ENCODE measurements at regions not wholly inside any gene's neighbourhood (a gene's known extent, or its start where the extent isn't known, plus 50 kb on each side); places are given as distances from the start of the nearest gene placed in this dataset.

DNA sequence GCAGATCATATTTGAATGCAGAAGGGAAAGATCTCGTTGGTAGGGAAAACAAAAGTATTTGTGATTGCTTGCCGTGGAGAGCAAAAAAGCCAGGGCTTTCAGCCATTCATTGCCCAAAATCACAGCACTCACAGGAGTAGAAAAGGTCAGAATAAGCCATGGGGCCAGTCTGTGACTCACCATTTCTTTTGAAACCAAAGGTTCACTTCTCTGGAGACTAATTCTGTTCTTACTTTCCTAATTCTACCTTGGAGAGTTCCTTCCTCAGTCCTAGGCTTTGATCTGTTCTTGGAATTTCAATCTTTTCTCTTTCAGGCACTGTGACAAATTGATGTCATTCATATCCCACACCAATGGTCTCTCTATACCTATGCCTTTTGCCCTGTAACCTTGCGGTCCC lies 54.1 kb upstream of the FAM180A start:
- no peaks in the 10 kb centered on the region for H3K36me3 Mint-ChIP-seq (ENCODE audit: low read depth)
- no peak for ATAC-seq

More for the DNA sequence above, 54.1 kb upstream of the FAM180A start:
- H3K79me2 ChIP-seq (replicated peaks; ENCODE audit: insufficient read depth), result no peaks in the 10 kb centered on the region
- no peak overlapping the region for H3K27ac ChIP-seq (ENCODE audit: low read depth)
- H3K36me3 ChIP-seq (ENCODE audit: insufficient read depth), result no peaks in the 10 kb centered on the region
- H3K27me3 ChIP-seq (ENCODE audit: insufficient read depth), result no peaks in the 10 kb centered on the region
- no peak overlapping the region for H3K4me2 ChIP-seq
- no peak overlapping the region for H2AFZ ChIP-seq
- no peaks in the 10 kb centered on the region for H3F3A ChIP-seq (replicated peaks; ENCODE audit: low read depth)
- no peaks in the 10 kb centered on the region for H3K27me3 Mint-ChIP-seq (ENCODE audit: insufficient read depth, low read depth, poor library complexity)
- H3K4me1 Mint-ChIP-seq, result peaks cover 7% of the 10 kb centered on the region; the same call in 2 of the 3 replicates
- H3K4me1 ChIP-seq (ENCODE audit: insufficient read depth), result no peaks in the 10 kb centered on the region
- no peaks in the 10 kb centered on the region for H3K9me3 Mint-ChIP-seq
- no peak for TF ChIP-seq JUNB (IDR thresholded peaks at IDR 0.05; ENCODE audit: unreplicated experiment)
- TF ChIP-seq, protein P1, sequence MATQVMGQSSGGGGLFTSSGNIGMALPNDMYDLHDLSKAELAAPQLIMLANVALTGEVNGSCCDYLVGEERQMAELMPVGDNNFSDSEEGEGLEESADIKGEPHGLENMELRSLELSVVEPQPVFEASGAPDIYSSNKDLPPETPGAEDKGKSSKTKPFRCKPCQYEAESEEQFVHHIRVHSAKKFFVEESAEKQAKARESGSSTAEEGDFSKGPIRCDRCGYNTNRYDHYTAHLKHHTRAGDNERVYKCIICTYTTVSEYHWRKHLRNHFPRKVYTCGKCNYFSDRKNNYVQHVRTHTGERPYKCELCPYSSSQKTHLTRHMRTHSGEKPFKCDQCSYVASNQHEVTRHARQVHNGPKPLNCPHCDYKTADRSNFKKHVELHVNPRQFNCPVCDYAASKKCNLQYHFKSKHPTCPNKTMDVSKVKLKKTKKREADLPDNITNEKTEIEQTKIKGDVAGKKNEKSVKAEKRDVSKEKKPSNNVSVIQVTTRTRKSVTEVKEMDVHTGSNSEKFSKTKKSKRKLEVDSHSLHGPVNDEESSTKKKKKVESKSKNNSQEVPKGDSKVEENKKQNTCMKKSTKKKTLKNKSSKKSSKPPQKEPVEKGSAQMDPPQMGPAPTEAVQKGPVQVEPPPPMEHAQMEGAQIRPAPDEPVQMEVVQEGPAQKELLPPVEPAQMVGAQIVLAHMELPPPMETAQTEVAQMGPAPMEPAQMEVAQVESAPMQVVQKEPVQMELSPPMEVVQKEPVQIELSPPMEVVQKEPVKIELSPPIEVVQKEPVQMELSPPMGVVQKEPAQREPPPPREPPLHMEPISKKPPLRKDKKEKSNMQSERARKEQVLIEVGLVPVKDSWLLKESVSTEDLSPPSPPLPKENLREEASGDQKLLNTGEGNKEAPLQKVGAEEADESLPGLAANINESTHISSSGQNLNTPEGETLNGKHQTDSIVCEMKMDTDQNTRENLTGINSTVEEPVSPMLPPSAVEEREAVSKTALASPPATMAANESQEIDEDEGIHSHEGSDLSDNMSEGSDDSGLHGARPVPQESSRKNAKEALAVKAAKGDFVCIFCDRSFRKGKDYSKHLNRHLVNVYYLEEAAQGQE (IDR thresholded peaks at IDR 0.05; ENCODE audit: unreplicated experiment), result peak; percentile 52
- TF ChIP-seq, protein P2, sequence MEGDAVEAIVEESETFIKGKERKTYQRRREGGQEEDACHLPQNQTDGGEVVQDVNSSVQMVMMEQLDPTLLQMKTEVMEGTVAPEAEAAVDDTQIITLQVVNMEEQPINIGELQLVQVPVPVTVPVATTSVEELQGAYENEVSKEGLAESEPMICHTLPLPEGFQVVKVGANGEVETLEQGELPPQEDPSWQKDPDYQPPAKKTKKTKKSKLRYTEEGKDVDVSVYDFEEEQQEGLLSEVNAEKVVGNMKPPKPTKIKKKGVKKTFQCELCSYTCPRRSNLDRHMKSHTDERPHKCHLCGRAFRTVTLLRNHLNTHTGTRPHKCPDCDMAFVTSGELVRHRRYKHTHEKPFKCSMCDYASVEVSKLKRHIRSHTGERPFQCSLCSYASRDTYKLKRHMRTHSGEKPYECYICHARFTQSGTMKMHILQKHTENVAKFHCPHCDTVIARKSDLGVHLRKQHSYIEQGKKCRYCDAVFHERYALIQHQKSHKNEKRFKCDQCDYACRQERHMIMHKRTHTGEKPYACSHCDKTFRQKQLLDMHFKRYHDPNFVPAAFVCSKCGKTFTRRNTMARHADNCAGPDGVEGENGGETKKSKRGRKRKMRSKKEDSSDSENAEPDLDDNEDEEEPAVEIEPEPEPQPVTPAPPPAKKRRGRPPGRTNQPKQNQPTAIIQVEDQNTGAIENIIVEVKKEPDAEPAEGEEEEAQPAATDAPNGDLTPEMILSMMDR (conservative IDR thresholded peaks at IDR 0.05; ENCODE audit: low read depth in 2 of 2), result no peak
- TF ChIP-seq, protein P3, sequence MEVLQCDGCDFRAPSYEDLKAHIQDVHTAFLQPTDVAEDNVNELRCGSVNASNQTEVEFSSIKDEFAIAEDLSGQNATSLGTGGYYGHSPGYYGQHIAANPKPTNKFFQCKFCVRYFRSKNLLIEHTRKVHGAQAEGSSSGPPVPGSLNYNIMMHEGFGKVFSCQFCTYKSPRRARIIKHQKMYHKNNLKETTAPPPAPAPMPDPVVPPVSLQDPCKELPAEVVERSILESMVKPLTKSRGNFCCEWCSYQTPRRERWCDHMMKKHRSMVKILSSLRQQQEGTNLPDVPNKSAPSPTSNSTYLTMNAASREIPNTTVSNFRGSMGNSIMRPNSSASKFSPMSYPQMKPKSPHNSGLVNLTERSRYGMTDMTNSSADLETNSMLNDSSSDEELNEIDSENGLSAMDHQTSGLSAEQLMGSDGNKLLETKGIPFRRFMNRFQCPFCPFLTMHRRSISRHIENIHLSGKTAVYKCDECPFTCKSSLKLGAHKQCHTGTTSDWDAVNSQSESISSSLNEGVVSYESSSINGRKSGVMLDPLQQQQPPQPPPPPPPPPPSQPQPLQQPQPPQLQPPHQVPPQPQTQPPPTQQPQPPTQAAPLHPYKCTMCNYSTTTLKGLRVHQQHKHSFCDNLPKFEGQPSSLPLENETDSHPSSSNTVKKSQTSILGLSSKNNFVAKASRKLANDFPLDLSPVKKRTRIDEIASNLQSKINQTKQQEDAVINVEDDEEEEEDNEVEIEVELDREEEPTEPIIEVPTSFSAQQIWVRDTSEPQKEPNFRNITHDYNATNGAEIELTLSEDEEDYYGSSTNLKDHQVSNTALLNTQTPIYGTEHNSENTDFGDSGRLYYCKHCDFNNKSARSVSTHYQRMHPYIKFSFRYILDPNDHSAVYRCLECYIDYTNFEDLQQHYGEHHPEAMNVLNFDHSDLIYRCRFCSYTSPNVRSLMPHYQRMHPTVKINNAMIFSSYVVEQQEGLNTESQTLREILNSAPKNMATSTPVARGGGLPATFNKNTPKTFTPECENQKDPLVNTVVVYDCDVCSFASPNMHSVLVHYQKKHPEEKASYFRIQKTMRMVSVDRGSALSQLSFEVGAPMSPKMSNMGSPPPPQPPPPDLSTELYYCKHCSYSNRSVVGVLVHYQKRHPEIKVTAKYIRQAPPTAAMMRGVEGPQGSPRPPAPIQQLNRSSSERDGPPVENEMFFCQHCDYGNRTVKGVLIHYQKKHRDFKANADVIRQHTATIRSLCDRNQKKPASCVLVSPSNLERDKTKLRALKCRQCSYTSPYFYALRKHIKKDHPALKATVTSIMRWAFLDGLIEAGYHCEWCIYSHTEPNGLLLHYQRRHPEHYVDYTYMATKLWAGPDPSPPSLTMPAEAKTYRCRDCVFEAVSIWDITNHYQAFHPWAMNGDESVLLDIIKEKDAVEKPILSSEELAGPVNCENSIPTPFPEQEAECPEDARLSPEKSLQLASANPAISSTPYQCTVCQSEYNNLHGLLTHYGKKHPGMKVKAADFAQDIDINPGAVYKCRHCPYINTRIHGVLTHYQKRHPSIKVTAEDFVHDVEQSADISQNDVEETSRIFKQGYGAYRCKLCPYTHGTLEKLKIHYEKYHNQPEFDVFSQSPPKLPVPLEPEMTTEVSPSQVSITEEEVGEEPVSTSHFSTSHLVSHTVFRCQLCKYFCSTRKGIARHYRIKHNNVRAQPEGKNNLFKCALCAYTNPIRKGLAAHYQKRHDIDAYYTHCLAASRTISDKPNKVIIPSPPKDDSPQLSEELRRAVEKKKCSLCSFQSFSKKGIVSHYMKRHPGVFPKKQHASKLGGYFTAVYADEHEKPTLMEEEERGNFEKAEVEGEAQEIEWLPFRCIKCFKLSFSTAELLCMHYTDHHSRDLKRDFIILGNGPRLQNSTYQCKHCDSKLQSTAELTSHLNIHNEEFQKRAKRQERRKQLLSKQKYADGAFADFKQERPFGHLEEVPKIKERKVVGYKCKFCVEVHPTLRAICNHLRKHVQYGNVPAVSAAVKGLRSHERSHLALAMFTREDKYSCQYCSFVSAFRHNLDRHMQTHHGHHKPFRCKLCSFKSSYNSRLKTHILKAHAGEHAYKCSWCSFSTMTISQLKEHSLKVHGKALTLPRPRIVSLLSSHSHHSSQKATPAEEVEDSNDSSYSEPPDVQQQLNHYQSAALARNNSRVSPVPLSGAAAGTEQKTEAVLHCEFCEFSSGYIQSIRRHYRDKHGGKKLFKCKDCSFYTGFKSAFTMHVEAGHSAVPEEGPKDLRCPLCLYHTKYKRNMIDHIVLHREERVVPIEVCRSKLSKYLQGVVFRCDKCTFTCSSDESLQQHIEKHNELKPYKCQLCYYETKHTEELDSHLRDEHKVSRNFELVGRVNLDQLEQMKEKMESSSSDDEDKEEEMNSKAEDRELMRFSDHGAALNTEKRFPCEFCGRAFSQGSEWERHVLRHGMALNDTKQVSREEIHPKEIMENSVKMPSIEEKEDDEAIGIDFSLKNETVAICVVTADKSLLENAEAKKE (CRISPR knock-in tag; IDR thresholded peaks at IDR 0.05), result no peak
- TF ChIP-seq EZH2 (IDR thresholded peaks at IDR 0.05; ENCODE audit: low read depth, unreplicated experiment), result no peak
- TF ChIP-seq STAT1 (IDR thresholded peaks at IDR 0.05; ENCODE audit: unreplicated experiment), result no peak
- TF ChIP-seq, protein P4, sequence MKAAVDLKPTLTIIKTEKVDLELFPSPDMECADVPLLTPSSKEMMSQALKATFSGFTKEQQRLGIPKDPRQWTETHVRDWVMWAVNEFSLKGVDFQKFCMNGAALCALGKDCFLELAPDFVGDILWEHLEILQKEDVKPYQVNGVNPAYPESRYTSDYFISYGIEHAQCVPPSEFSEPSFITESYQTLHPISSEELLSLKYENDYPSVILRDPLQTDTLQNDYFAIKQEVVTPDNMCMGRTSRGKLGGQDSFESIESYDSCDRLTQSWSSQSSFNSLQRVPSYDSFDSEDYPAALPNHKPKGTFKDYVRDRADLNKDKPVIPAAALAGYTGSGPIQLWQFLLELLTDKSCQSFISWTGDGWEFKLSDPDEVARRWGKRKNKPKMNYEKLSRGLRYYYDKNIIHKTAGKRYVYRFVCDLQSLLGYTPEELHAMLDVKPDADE (IDR thresholded peaks at IDR 0.05), result no peak
- TF ChIP-seq EZH2phosphoT487 (IDR thresholded peaks at IDR 0.05; ENCODE audit: unreplicated experiment), result no peak
- no peak overlapping the region for H3K4me3 Mint-ChIP-seq
- no peak overlapping the region for H3K4me3 ChIP-seq
- H3K27ac Mint-ChIP-seq, result no peak overlapping the region
- H4K20me1 ChIP-seq (replicated peaks; ENCODE audit: insufficient read depth), result no peaks in the 10 kb centered on the region
- peaks cover 3% of the 10 kb centered on the region; the same call in 1 of the 2 replicates for H3K9me2 ChIP-seq (ENCODE audit: insufficient read depth)
- no peak for DNase-seq (ENCODE audit: low spot score)

Data from GM23338 (cell line).